DMS 273 treated with DMSO at 0.1 percent for 48 hours (cell line): ENCODE measurements at regions not wholly inside any gene's neighbourhood (a gene's known extent, or its start where the extent isn't known, plus 50 kb on each side); places are given as distances from the start of the nearest gene placed in this dataset.
"Not testable (repeated sequence)": the region's sequence is repeated elsewhere in the genome, so short reads cannot be mapped to it uniquely, and the experiment has no call there.

Source experiments
- DNase-seq: peaks from one replicate; lab custom pipeline; 2025; lab: John Stamatoyannopoulos, UW

GRCh38 chr18:67455890-67456501, 60.5 kb downstream of the DSEL start:
- no peak for DNase-seq

DNA sequence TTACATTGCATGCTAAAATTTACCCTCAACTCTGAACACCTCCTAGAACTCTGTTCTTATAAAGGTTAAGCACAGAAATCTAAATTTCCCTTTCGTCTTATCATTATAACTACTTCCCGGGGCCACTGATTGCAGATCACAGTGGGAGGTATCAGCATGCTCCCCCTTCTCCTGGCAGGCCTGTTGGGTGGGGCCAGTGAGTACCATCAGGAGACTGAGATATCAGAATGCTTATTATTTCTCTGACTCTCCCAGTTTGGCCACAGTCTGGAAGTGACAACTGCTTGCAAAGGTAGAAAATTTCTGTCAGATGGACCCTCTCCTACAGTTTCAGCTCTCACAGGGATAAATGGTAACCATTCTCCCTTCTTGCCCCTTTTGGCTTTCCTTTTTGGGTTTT, 62.6 kb downstream of the DSEL start:
- DNase-seq, result no peak

DNA sequence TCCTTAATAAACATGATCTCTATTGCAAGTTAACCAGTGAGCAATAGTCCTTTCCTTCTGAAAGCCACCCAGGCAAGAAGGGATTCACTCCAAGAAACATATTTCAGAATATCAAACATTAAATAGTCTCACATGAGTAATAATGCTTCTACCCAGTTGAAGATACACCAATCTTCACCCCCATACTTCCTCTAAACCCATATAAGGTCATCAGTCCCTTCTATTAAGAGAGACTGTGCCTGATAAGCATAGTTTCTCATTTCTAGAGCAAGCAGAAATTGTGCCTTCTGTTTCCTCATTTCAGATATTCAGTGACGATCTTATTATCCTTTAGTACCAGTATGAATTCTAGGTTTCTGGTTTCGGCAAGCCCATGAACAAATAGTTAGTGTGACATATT, 64.6 kb downstream of the DSEL start:
- DNase-seq, result no peak

DNA sequence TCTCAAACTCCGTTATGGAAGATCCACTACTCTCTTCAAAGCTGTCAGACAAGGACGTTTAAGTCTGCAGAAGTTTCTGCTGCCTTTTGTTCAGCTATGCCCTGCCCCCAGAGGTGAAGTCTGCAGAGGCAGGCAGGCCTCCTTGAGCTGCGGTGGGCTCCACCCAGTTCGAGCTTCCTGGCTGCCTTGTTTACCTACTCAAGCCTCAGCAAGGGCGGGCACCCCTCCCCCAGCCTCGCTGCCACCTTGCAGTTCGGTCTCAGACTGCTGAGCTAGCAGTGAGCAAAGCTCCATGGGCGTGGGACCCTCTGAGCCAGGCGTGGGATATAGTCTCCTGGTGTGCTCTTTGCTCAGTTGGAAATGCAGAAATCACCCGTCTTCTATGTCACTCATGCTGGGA, 65.4 kb downstream of the DSEL start:
- DNase-seq, result not testable (repeated sequence)

DNA sequence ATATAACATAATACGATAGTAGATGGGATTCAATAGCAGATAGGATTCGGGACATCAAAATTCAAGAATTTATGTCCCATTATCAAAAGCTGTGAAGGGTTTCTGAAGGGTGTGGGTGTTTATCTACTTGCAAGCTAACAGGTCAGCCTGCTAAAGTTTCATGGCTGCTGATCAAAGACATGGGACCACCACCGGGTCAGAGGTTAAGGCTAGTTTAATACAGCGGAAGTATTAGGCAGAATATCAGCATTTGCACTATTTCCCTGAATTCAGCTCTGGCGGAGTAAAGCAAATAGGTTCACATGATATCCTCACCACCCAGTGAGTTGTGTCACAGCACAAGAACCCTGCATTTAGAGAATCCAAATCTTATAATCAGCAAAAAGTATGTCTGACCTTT, 82.5 kb downstream of the DSEL start:
- DNase-seq, result no peak

- DNase-seq, result no peak
Observed at GRCh38 chr18:67432806-67433205, 83.7 kb downstream of the DSEL start.

- no peak for DNase-seq
Observed at GRCh38 chr18:67428805-67429204, 87.7 kb downstream of the DSEL start.

- DNase-seq, result no peak
Observed at GRCh38 chr18:67428158-67428557, 88.4 kb downstream of the DSEL start.

DNA sequence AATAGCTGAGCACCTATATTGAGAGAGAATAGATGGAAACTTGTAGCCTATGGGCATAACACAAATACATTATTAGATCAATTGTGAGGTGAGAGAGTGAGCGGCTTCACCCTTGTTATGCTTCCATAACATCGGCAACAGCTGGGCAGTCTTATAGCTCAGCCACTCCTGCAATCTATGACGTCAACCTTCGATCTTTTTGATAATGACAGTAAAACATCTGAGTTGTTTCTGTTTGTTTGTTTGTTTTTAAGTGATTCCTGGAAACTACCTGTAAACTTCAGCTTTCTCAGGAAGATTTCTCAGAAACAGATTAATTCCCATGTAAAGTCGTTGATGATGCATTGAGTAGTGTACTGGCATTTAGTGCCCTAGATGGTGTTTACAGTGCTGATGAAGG, 90.0 kb downstream of the DSEL start:
- no peak for DNase-seq

GRCh38 chr18:67425672-67426071, 90.8 kb downstream of the DSEL start:
- DNase-seq, result no peak

- DNase-seq, result no peak
Observed at GRCh38 chr18:67421651-67422050, 94.9 kb downstream of the DSEL start.

DNA sequence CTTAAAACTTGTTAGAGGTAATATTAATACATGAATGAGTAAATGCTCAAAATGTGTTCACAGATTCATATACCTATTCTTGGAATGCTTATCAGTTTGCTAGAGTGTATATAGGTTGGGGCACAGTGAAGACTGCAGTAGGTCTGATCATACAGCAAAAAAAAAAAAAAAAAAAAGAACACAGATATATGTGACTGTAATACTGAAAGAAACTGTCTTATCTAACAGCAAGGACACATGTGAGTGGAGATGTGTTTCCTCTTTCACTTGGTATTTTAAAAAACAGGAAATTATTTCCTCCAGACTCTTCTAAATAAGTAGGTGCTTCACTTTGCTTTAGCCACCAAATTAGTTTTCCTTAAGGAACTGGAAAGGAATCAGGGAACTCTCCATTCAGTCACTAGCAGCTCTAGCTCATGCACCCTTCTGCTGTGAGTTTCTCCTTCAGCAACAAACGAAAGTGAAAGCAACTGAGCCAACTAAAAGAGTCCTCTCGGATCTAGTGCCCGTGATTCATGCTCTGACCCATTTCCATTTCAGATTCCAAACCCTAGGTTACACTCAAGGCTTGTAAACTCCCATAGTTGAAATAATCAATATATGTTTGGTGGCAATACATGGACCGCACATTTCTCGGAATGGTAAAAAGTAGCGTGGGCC, 98.5 kb downstream of the DSEL start:
- DNase-seq, result no peak

DNA sequence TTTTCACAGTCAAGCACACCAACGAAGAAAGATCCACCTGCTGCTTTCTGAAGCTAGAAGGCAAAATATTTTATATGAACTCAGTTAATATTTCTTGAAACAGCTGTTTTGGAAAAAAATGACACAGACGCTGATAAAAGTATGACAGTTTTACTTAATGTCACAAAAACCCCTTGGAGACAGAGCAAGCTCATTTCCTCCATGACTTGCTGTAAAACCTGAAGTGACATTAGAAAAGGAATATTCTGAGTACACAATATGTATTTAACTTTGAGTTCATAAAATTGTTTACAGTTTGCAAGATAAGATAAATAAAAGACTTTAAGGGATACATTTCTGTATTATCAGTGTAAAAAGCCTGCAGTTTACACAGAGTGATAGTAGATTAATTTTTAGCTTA, 105.4 kb downstream of the DSEL start:
- DNase-seq, result no peak

- DNase-seq, result no peak
Observed at GRCh38 chr18:67410075-67411070, 106.1 kb downstream of the DSEL start.

DNA sequence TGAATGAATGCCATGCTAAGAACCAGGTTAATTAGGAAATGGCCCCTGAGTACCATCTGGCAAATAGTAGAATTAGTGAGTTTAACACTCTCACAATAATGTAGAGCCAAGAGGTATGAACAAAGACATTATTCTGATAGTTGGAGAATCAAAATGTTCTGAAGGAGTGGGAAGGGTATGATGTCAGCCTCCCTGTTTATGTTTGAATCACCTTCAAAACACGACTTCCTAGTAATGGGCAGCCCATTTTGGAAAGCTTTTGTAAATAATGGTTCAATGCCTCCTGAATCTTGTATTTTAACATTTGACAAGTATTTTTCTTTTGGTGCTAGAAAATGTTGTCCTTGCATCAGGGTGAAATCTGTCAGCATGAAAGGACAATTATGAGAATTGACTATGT, 108.3 kb downstream of the DSEL start:
- DNase-seq, result no peak

DNA sequence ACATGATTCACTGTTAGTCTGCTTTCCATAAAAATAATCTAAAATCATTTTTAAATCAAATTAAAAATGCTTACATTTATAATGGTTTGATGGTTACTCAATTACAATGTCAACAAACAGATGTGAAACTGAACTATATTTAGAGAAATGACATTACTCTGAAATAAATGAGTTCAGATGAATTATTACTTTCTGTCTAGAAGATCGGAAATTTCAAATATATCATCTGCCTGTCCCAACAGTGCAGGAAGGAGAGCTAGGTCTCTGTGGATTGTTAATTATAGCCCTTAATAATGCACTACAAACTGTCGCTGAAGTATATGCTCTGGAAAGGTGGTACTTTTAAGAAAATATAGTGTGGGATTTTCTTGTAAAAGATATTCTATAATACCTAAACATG, 109.8 kb downstream of the DSEL start:
- DNase-seq, result no peak

DNA sequence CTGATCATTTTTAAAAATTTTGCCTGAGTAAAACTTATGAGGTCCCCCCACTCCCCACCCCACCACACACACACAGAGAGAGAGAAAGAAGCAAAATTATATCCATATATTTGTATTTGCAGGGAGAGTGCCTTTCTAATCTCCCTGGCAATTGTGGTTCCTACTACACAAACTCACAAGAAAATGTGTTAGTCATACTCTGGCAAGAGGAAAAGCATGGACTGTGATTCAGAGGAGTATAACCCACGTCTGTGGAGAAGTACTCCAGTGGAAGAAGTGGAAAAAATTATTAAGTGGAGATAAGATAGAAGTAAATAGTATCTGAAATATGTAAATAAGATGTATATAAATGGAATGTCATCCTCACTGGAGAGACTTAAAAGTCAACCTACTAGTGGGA, 114.0 kb downstream of the DSEL start:
- DNase-seq, result no peak

GRCh38 chr18:67400502-67401117, 115.9 kb downstream of the DSEL start:
- DNase-seq, result no peak

- DNase-seq, result no peak
Observed at GRCh38 chr18:67386032-67386431, 130.5 kb downstream of the DSEL start.

DNA sequence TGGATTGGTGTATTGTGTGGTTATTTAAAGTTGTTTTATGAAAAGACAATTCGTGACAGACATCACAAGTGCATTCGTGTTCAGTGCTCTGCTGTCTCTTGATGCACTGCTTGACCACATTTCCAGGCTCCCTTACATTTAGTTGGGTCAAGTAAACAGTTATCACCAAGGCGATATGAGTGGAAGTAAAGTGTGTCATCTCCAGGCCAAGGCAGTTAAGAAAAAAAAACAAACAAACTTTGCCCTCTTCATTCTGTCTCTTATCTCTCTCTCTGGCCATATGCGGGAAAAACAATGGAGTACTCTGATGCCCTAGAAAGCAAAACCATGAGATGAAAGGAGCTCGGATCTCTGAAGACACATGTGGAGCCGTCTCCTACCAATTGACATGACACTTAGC, 131.1 kb downstream of the DSEL start:
- DNase-seq, result no peak

- DNase-seq, result not testable (repeated sequence)
Observed at GRCh38 chr18:67384057-67384456, 132.5 kb downstream of the DSEL start.

DNA sequence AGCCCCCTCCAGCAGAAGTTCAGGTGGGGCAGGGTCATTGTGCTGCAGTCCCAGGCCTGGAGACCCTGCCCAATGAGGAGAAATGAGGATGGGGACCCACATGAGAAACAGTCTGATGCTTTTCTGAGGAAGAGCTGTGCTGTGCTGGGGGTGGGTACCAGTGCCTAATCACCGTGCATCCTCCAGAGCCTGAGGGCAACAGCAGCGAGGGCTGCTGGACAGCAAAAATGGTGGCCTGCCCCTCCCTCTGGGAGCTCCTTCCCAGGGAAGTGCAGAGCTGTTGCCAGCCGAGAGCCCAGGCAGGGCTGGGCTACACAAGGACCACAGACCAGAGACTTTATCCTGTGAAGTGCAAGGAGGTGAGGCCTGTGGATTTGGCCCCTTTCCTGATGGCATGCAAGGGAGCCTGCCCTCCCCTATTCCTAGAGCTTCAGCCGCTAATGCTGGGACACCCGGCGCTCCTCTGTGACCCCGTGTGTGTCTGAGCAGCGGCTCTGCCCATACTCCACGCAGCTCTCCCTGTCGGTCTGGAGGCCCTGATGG, 134.8 kb downstream of the DSEL start:
- DNase-seq, result no peak
